B cell (primary cell): ENCODE measurements at regions not wholly inside any gene's neighbourhood (a gene's known extent, or its start where the extent isn't known, plus 50 kb on each side); places are given as distances from the start of the nearest gene placed in this dataset.

Experiments
- EZH2 ChIP-seq: IDR thresholded peaks from 2 replicates; pipeline ENCODE4 v1.6.1; 2012; ENCODE audit warnings: borderline replicate concordance, low read depth, mild to moderate bottlenecking, moderate library complexity, low read length; ENCODE audit not compliant: insufficient read depth, poor library complexity, severe bottlenecking
- TF ChIP-seq, protein P1 (sequence below): fragments of 200-600 bp; IDR thresholded peaks from one replicate; pipeline ENCODE4 v1.8.0; 2022; ENCODE audit warnings: antibody characterized with exemption, mild to moderate bottlenecking

DNA sequence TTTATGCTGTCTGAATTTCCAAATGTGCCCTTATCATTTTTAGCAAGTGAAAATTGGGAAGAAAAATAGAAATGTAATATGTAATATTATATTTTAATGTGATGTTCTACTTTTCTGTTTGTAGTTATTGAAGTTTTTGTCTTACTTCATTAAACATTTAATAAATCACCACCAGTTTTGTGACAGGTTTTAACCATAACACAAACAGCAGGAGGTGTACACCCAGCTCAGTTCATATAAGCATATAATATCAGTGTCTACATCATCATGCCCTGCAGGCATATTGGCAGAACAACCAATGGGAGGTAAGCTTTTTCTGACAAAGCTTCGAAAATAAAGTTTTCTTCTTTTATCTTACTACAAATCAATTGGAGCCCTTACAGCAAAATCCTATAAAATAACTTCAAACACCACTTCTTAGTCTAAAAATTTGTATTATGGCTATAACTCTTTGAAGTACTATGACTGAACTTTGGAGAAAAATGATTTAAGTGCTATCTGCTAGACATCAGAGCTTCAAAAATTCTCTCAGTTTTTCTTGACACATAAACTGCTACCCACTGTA lies 236.7 kb downstream of the BARHL2 start:
- TF ChIP-seq, protein P1, sequence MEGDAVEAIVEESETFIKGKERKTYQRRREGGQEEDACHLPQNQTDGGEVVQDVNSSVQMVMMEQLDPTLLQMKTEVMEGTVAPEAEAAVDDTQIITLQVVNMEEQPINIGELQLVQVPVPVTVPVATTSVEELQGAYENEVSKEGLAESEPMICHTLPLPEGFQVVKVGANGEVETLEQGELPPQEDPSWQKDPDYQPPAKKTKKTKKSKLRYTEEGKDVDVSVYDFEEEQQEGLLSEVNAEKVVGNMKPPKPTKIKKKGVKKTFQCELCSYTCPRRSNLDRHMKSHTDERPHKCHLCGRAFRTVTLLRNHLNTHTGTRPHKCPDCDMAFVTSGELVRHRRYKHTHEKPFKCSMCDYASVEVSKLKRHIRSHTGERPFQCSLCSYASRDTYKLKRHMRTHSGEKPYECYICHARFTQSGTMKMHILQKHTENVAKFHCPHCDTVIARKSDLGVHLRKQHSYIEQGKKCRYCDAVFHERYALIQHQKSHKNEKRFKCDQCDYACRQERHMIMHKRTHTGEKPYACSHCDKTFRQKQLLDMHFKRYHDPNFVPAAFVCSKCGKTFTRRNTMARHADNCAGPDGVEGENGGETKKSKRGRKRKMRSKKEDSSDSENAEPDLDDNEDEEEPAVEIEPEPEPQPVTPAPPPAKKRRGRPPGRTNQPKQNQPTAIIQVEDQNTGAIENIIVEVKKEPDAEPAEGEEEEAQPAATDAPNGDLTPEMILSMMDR, result no peak
- TF ChIP-seq EZH2, result no peak
